GM23338 (cell line): ENCODE measurements at regions not wholly inside any gene's neighbourhood (a gene's known extent, or its start where the extent isn't known, plus 50 kb on each side); places are given as distances from the start of the nearest gene placed in this dataset.

Experiments used
- ATAC-seq: fragments of 200-7000 bp; cut with Tn5 transposase; 3 replicates; pipeline ENCODE4 v1.9.1; 2020
- DNase-seq: peaks from one replicate; pipeline ENCODE4 v3.0.0-alpha.2; 2015; ENCODE audit warnings: low spot score
- H2AFZ ChIP-seq: fragments of 200-600 bp; sonication (generic); 2 replicates; pipeline ENCODE4 v1.8.0; 2016; ENCODE audit warnings: antibody characterized with exemption, mild to moderate bottlenecking, moderate library complexity
- H3F3A ChIP-seq: fragments of 200-600 bp; sonication (generic); replicated peaks from 2 replicates; pipeline ENCODE4 v1.8.0; 2017; ENCODE audit warnings: antibody characterized with exemption, mixed run types, low read depth
- H3K27ac ChIP-seq: fragments of 200-600 bp; sonication (generic); 2 replicates; pipeline ENCODE4 v1.6.1; 2016; ENCODE audit warnings: low read depth
- H3K27me3 ChIP-seq: fragments of 200-600 bp; sonication (generic); 2 replicates; pipeline ENCODE4 v1.8.0; 2016; ENCODE audit warnings: mild to moderate bottlenecking, mixed run types, moderate library complexity; ENCODE audit not compliant: insufficient read depth
- H3K36me3 ChIP-seq: fragments of 200-600 bp; sonication (generic); 2 replicates; pipeline ENCODE4 v1.8.0; 2016; ENCODE audit warnings: mild to moderate bottlenecking; ENCODE audit not compliant: insufficient read depth
- H3K4me1 ChIP-seq: fragments of 200-600 bp; sonication (generic); 2 replicates; pipeline ENCODE4 v1.8.0; 2016; ENCODE audit warnings: mild to moderate bottlenecking, moderate library complexity; ENCODE audit not compliant: insufficient read depth
- H3K4me2 ChIP-seq: fragments of 200-600 bp; sonication (generic); 2 replicates; pipeline ENCODE4 v1.7.1; 2017; ENCODE audit warnings: mixed run types
- H3K4me3 ChIP-seq: fragments of 200-600 bp; sonication (generic); 2 replicates; pipeline ENCODE4 v1.6.1; 2016; ENCODE audit warnings: mixed run types
- H3K79me2 ChIP-seq: fragments of 200-600 bp; sonication (generic); replicated peaks from 2 replicates; pipeline ENCODE4 v1.8.0; 2017; ENCODE audit warnings: mild to moderate bottlenecking; ENCODE audit not compliant: insufficient read depth
- H3K9me2 ChIP-seq: fragments of 200-600 bp; sonication (generic); 2 replicates; pipeline ENCODE4 v1.8.0; 2017; ENCODE audit not compliant: insufficient read depth
- H4K20me1 ChIP-seq: fragments of 200-600 bp; sonication (generic); replicated peaks from 2 replicates; pipeline ENCODE4 v1.8.0; 2017; ENCODE audit warnings: mild to moderate bottlenecking; ENCODE audit not compliant: insufficient read depth
- H3K27ac Mint-ChIP-seq: 2 replicates; pipeline ENCODE4 v1.8.0; 2020; ENCODE audit warnings: inconsistent platforms, mild to moderate bottlenecking, moderate library complexity, mixed read lengths
- H3K27me3 Mint-ChIP-seq: 3 replicates; pipeline ENCODE4 v1.8.0; 2022; ENCODE audit warnings: low read depth, mild to moderate bottlenecking, moderate library complexity, mixed read lengths, inconsistent platforms; ENCODE audit not compliant: insufficient read depth, poor library complexity
- H3K36me3 Mint-ChIP-seq: 3 replicates; pipeline ENCODE4 v1.8.0; 2021; ENCODE audit warnings: low read depth, mild to moderate bottlenecking, inconsistent platforms, moderate library complexity, mixed read lengths
- H3K4me1 Mint-ChIP-seq: 3 replicates; pipeline ENCODE4 v1.8.0; 2020; ENCODE audit warnings: mild to moderate bottlenecking, inconsistent platforms, mixed read lengths
- H3K4me3 Mint-ChIP-seq: 3 replicates; pipeline ENCODE4 v1.8.0; 2021; ENCODE audit warnings: moderate library complexity, mild to moderate bottlenecking, inconsistent platforms, mixed read lengths
- H3K9me3 Mint-ChIP-seq: 3 replicates; pipeline ENCODE4 v1.8.0; 2020; ENCODE audit warnings: moderate library complexity, mild to moderate bottlenecking, inconsistent platforms, mixed read lengths
- CREB1 ChIP-seq: fragments of 250-450 bp; sonication (Bioruptor Pico); IDR thresholded peaks from 2 replicates; pipeline ENCODE4 v1.5.0; 2020; ENCODE audit warnings: low read depth, mild to moderate bottlenecking, moderate library complexity
- ETS1 ChIP-seq: IDR thresholded peaks from 2 replicates; pipeline ENCODE4 v1.6.1; 2016; ENCODE audit warnings: antibody characterized with exemption
- EZH2 ChIP-seq: fragments of 200-600 bp; sonication (generic); IDR thresholded peaks from one replicate; pipeline ENCODE4 v1.8.0; 2017; ENCODE audit warnings: antibody characterized with exemption, mild to moderate bottlenecking, low read depth; ENCODE audit not compliant: unreplicated experiment
- EZH2phosphoT487 ChIP-seq: fragments of 200-600 bp; sonication (generic); IDR thresholded peaks from one replicate; pipeline ENCODE4 v1.8.1; 2018; ENCODE audit warnings: antibody characterized with exemption; ENCODE audit not compliant: unreplicated experiment
- JUNB ChIP-seq: IDR thresholded peaks from one replicate; pipeline ENCODE4 v1.6.1; 2016; ENCODE audit warnings: antibody characterized with exemption; ENCODE audit not compliant: unreplicated experiment
- NANOG ChIP-seq: IDR thresholded peaks from 2 replicates; pipeline ENCODE4 v1.6.1; 2016; ENCODE audit warnings: antibody characterized with exemption, borderline replicate concordance
- POLR2AphosphoS5 ChIP-seq: IDR thresholded peaks from 2 replicates; pipeline ENCODE4 v1.6.1; 2016; ENCODE audit warnings: antibody characterized with exemption, low read depth
- REST ChIP-seq: IDR thresholded peaks from one replicate; pipeline ENCODE4 v1.6.1; 2018; ENCODE audit warnings: antibody characterized with exemption; ENCODE audit not compliant: unreplicated experiment
- STAT1 ChIP-seq: IDR thresholded peaks from one replicate; pipeline ENCODE4 v1.6.1; 2016; ENCODE audit warnings: antibody characterized with exemption; ENCODE audit not compliant: unreplicated experiment
- ZNF114 ChIP-seq: fragments of 250-450 bp; sonication (Bioruptor Pico); IDR thresholded peaks from 2 replicates; pipeline ENCODE4 v1.5.0; 2020; ENCODE audit warnings: mild to moderate bottlenecking, moderate library complexity
- ZNF331 ChIP-seq: fragments of 250-450 bp; sonication (Bioruptor Pico); IDR thresholded peaks from 2 replicates; pipeline ENCODE4 v1.5.0; 2020; ENCODE audit warnings: low read depth, mild to moderate bottlenecking, moderate library complexity
- ZNF462 ChIP-seq: fragments of 250-450 bp; sonication (Bioruptor Pico); IDR thresholded peaks from 2 replicates; pipeline ENCODE4 v1.5.0; 2020; ENCODE audit warnings: mild to moderate bottlenecking, moderate library complexity
- TF ChIP-seq, protein P1 (sequence below), 2 experiments: fragments of 200-600 bp in 1 of 2; sonication (generic) in 1 of 2; conservative IDR thresholded peaks; 2 replicates each; pipeline versions ENCODE4 v1.5.1 to v1.6.1; 2016 to 2017; ENCODE audit warnings: antibody characterized with exemption in 2 of 2, low read depth in 2 of 2, mild to moderate bottlenecking in 2 of 2, moderate library complexity in 1 of 2

DNA sequence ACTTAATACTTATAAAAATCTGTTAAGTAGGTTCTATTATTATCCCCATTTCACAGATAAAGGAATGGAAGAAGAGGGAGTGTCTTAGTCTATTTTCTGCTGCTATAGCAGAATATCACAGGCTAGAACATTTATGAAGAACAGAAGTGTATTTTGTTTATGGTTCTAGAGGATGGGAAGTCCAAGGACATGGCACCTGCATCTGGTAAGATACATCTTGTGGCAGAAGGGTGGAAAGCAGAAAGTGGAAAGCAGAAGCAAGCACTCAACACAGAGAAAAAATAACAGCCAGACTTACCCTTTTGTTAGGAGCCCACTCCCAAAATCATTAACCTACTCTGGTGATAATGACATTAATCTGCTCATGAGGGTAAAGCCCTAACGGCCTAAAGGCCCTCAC lies 422.4 kb downstream of the NPIPA8 start:
- Histone ChIP-seq H3K27ac (no peak overlapping the region), H3K4me3 (no peak overlapping the region), H3K36me3 (no peaks in the 10 kb centered on the region), H3K27me3 (no peaks in the 10 kb centered on the region), H3K4me2 (no peak overlapping the region), H3K4me1 (no peaks in the 10 kb centered on the region), H4K20me1 (no peaks in the 10 kb centered on the region), H2AFZ (no peak overlapping the region), H3K79me2 (no peaks in the 10 kb centered on the region), H3K9me2 (peaks cover 4% of the 10 kb centered on the region; the same call in 1 of the 2 replicates), H3F3A (no peaks in the 10 kb centered on the region)
- peaks cover 2% of the 10 kb centered on the region for H3K27me3 Mint-ChIP-seq
- DNase-seq (no peak), ATAC-seq (no peak)
- TF ChIP-seq EZH2phosphoT487, result no peak
- no peak for TF ChIP-seq EZH2
- no peak for TF ChIP-seq CREB1 (CRISPR knock-in tag)
- no peak for TF ChIP-seq STAT1
- no peak for TF ChIP-seq JUNB
- no peak for TF ChIP-seq NANOG
- TF ChIP-seq ZNF462 (CRISPR knock-in tag), result no peak
- TF ChIP-seq, protein P1, sequence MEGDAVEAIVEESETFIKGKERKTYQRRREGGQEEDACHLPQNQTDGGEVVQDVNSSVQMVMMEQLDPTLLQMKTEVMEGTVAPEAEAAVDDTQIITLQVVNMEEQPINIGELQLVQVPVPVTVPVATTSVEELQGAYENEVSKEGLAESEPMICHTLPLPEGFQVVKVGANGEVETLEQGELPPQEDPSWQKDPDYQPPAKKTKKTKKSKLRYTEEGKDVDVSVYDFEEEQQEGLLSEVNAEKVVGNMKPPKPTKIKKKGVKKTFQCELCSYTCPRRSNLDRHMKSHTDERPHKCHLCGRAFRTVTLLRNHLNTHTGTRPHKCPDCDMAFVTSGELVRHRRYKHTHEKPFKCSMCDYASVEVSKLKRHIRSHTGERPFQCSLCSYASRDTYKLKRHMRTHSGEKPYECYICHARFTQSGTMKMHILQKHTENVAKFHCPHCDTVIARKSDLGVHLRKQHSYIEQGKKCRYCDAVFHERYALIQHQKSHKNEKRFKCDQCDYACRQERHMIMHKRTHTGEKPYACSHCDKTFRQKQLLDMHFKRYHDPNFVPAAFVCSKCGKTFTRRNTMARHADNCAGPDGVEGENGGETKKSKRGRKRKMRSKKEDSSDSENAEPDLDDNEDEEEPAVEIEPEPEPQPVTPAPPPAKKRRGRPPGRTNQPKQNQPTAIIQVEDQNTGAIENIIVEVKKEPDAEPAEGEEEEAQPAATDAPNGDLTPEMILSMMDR (conservative IDR thresholded peaks at IDR 0.05; ENCODE audit: low read depth in 2 of 2), result no peak
- no peak for TF ChIP-seq POLR2AphosphoS5
- TF ChIP-seq REST, result no peak
- TF ChIP-seq ETS1, result no peak
- no peak for TF ChIP-seq ZNF331 (CRISPR knock-in tag)
- TF ChIP-seq ZNF114 (CRISPR knock-in tag), result no peak
- no peak overlapping the region for H3K4me3 Mint-ChIP-seq
- peaks cover 38% of the 10 kb centered on the region for H3K9me3 Mint-ChIP-seq
- H3K27ac Mint-ChIP-seq, result no peak overlapping the region
- H3K36me3 Mint-ChIP-seq, result peaks cover 4% of the 10 kb centered on the region; the same call in 2 of the 3 replicates
- H3K4me1 Mint-ChIP-seq, result no peaks in the 10 kb centered on the region
